SK-N-SH (cell line): ENCODE measurements at regions not wholly inside any gene's neighbourhood (a gene's known extent, or its start where the extent isn't known, plus 50 kb on each side); places are given as distances from the start of the nearest gene placed in this dataset.

Source experiments
- CHD2 ChIP-seq: fragments of 150-350 bp; IDR thresholded peaks from 2 replicates; pipeline ENCODE4 v1.6.1; 2018; ENCODE audit warnings: low read length; ENCODE audit not compliant: partially characterized antibody
- ELF1 ChIP-seq: IDR thresholded peaks from 2 replicates; pipeline ENCODE4 v1.4.0; 2012
- EP300 ChIP-seq, 2 experiments: IDR thresholded peaks; 2 replicates each; pipeline versions ENCODE4 v1.4.0 to v1.6.1; 2012; ENCODE audit warnings: borderline replicate concordance in 1 of 2, low read depth in 1 of 2, low read length in 1 of 2
- EZH2phosphoT487 ChIP-seq: fragments of 200-600 bp; sonication (generic); IDR thresholded peaks from 2 replicates; pipeline ENCODE4 v1.6.1; 2017; ENCODE audit warnings: low read depth, mixed run types, mild to moderate bottlenecking, antibody characterized with exemption, moderate library complexity, borderline replicate concordance
- MEF2A ChIP-seq: IDR thresholded peaks from 2 replicates; pipeline ENCODE4 v1.4.0; 2012; ENCODE audit warnings: low read depth, borderline replicate concordance
- MXI1 ChIP-seq: IDR thresholded peaks from 2 replicates; pipeline ENCODE4 v1.6.1; 2012; ENCODE audit warnings: mild to moderate bottlenecking, low read depth, low read length, improper control_type of control experiment
- NFIC ChIP-seq: IDR thresholded peaks from 2 replicates; pipeline ENCODE4 v1.4.0; 2012; ENCODE audit warnings: borderline replicate concordance
- RAD21 ChIP-seq: IDR thresholded peaks from 2 replicates; pipeline ENCODE4 v1.6.1; 2012; ENCODE audit warnings: mild to moderate bottlenecking, low read length
- RCOR1 ChIP-seq: fragments of 150-350 bp; IDR thresholded peaks from 2 replicates; pipeline ENCODE4 v1.6.1; 2017; ENCODE audit warnings: antibody characterized with exemption, low read length
- TCF12 ChIP-seq: IDR thresholded peaks from 2 replicates; pipeline ENCODE4 v1.4.0; 2012
- TEAD4 ChIP-seq: IDR thresholded peaks from 2 replicates; pipeline ENCODE4 v1.4.0; 2012; ENCODE audit warnings: mild to moderate bottlenecking, borderline replicate concordance; ENCODE audit not compliant: insufficient read depth
- USF1 ChIP-seq: IDR thresholded peaks from 2 replicates; pipeline ENCODE4 v1.4.0; 2012; ENCODE audit warnings: low read depth, borderline replicate concordance
- YY1 ChIP-seq: IDR thresholded peaks from 2 replicates; pipeline ENCODE4 v1.4.0; 2012; ENCODE audit warnings: low read depth, mild to moderate bottlenecking
- ZBTB33 ChIP-seq: IDR thresholded peaks from 2 replicates; pipeline ENCODE4 v1.4.0; 2012; ENCODE audit warnings: low read depth, borderline replicate concordance
- TF ChIP-seq, protein P1 (sequence below): fragments of 150-350 bp; IDR thresholded peaks from 2 replicates; pipeline ENCODE4 v1.6.1; 2017; ENCODE audit warnings: antibody characterized with exemption, low read length, low read depth, borderline replicate concordance
- TF ChIP-seq, protein P2 (sequence below): fragments of 150-350 bp; IDR thresholded peaks from 2 replicates; pipeline ENCODE4 v1.6.1; 2016; ENCODE audit warnings: mild to moderate bottlenecking, low read depth, low read length
- TF ChIP-seq, protein P3 (sequence below): IDR thresholded peaks from 2 replicates; pipeline ENCODE4; 2012
- TF ChIP-seq, protein P4 (sequence below): IDR thresholded peaks from 2 replicates; pipeline ENCODE4 v1.4.0; 2012; ENCODE audit warnings: low read depth

GRCh38 chr13:103812558-103812957 lies 746.3 kb upstream of the SLC10A2 start (continued):
- TF ChIP-seq, protein P1, sequence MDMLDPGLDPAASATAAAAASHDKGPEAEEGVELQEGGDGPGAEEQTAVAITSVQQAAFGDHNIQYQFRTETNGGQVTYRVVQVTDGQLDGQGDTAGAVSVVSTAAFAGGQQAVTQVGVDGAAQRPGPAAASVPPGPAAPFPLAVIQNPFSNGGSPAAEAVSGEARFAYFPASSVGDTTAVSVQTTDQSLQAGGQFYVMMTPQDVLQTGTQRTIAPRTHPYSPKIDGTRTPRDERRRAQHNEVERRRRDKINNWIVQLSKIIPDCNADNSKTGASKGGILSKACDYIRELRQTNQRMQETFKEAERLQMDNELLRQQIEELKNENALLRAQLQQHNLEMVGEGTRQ = no peak
- TF ChIP-seq NFIC (no peak), TEAD4 (peak; percentile 85), MXI1 (peak; percentile 60; the same call in 1 of the 2 replicates), EZH2phosphoT487 (no peak), CHD2 (peak; percentile 78), TCF12 (peak; percentile 46), USF1 (no peak), ZBTB33 (no peak), RAD21 (peak; percentile 51), MEF2A (no peak), RCOR1 (peak; percentile 91), ELF1 (no peak), EP300 (IDR thresholded peaks at IDR 0.05; ENCODE audit: borderline replicate concordance in 1 of 2, low read depth in 1 of 2, low read length in 1 of 2) (peak; percentile 60 to 100; a peak in 3 of 4 replicates), YY1 (no peak)
- TF ChIP-seq, protein P2, sequence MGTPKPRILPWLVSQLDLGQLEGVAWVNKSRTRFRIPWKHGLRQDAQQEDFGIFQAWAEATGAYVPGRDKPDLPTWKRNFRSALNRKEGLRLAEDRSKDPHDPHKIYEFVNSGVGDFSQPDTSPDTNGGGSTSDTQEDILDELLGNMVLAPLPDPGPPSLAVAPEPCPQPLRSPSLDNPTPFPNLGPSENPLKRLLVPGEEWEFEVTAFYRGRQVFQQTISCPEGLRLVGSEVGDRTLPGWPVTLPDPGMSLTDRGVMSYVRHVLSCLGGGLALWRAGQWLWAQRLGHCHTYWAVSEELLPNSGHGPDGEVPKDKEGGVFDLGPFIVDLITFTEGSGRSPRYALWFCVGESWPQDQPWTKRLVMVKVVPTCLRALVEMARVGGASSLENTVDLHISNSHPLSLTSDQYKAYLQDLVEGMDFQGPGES = no peak
- TF ChIP-seq, protein P3, sequence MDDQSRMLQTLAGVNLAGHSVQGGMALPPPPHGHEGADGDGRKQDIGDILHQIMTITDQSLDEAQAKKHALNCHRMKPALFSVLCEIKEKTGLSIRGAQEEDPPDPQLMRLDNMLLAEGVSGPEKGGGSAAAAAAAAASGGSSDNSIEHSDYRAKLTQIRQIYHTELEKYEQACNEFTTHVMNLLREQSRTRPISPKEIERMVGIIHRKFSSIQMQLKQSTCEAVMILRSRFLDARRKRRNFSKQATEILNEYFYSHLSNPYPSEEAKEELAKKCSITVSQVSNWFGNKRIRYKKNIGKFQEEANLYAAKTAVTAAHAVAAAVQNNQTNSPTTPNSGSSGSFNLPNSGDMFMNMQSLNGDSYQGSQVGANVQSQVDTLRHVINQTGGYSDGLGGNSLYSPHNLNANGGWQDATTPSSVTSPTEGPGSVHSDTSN = peak; percentile 32; the same call in 1 of the 2 replicates
- TF ChIP-seq, protein P4, sequence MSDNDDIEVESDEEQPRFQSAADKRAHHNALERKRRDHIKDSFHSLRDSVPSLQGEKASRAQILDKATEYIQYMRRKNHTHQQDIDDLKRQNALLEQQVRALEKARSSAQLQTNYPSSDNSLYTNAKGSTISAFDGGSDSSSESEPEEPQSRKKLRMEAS = no peak
